ENCODE measurements at regions not wholly inside any gene's neighbourhood (a gene's known extent, or its start where the extent isn't known, plus 50 kb on each side); places are given as distances from the start of the nearest gene placed in this dataset.

GRCh38 chr1:55418208-55419000, 203.2 kb upstream of the USP24 start:
- DNase-seq: no peak

GRCh38 chr1:55416164-55416842, 201.1 kb upstream of the USP24 start:
- no peak for DNase-seq

- no peak for DNase-seq
These were observed 198.1 kb upstream of the USP24 start for GRCh38 chr1:55413286-55413685.

- no peak for DNase-seq
These were observed 196.9 kb upstream of the USP24 start for GRCh38 chr1:55412060-55412459.

- DNase-seq: no peak
These were observed 187.7 kb upstream of the USP24 start for GRCh38 chr1:55402671-55403464.

- no peak for DNase-seq
These were observed 187.0 kb upstream of the USP24 start for GRCh38 chr1:55402142-55402541.

- no peak for DNase-seq
These were observed 185.3 kb upstream of the USP24 start for GRCh38 chr1:55400508-55400907.

- no peak for DNase-seq
These were observed 184.2 kb upstream of the USP24 start for GRCh38 chr1:55399346-55399745.

GRCh38 chr1:55396381-55396891, 181.3 kb upstream of the USP24 start:
- no peak for DNase-seq

GRCh38 chr1:55388960-55389359, 173.8 kb upstream of the USP24 start:
- DNase-seq: no peak

- no peak for DNase-seq
These were observed 172.0 kb upstream of the USP24 start for GRCh38 chr1:55387145-55387544.

GRCh38 chr1:55386456-55386855, 171.3 kb upstream of the USP24 start:
- DNase-seq: no peak

GRCh38 chr1:55385402-55386018, 170.3 kb upstream of the USP24 start:
- no peak for DNase-seq

GRCh38 chr1:55384637-55385036, 169.5 kb upstream of the USP24 start:
- no peak for DNase-seq

- DNase-seq: no peak
These were observed 167.7 kb upstream of the USP24 start for GRCh38 chr1:55382806-55383305.

GRCh38 chr1:55381983-55382382, 166.8 kb upstream of the USP24 start:
- DNase-seq: no peak

GRCh38 chr1:55381491-55381890, 166.3 kb upstream of the USP24 start:
- DNase-seq: no peak

GRCh38 chr1:55380355-55380970, 165.3 kb upstream of the USP24 start:
- DNase-seq: no peak

GRCh38 chr1:55378582-55378981, 163.4 kb upstream of the USP24 start:
- DNase-seq: no peak

- DNase-seq: no peak
These were observed 161.7 kb upstream of the USP24 start for GRCh38 chr1:55376897-55377296.

GRCh38 chr1:55375617-55376258, 160.6 kb upstream of the USP24 start:
- DNase-seq: no peak
